GM23248 (cell line): ENCODE measurements at regions not wholly inside any gene's neighbourhood (a gene's known extent, or its start where the extent isn't known, plus 50 kb on each side); places are given as distances from the start of the nearest gene placed in this dataset.

Experiments
- DNase-seq: peaks from one replicate; pipeline ENCODE4 v3.0.0-alpha.2; 2015
- H2AFZ ChIP-seq: fragments of 200-600 bp; sonication (generic); 2 replicates; pipeline ENCODE4 v1.6.1; 2016; ENCODE audit warnings: antibody characterized with exemption
- H3F3A ChIP-seq: fragments of 200-600 bp; sonication (generic); 2 replicates; pipeline ENCODE4 v1.6.1; 2016; ENCODE audit warnings: mild to moderate bottlenecking, antibody characterized with exemption, mixed run types; ENCODE audit not compliant: insufficient read depth
- H3K27ac ChIP-seq: fragments of 200-600 bp; sonication (generic); 2 replicates; pipeline ENCODE4 v1.5.1; 2016; ENCODE audit warnings: mild to moderate bottlenecking
- H3K27me3 ChIP-seq: fragments of 200-600 bp; sonication (generic); replicated peaks from 2 replicates; pipeline ENCODE4 v1.6.1; 2016; ENCODE audit warnings: mild to moderate bottlenecking; ENCODE audit not compliant: insufficient read depth
- H3K36me3 ChIP-seq: fragments of 200-600 bp; sonication (generic); 2 replicates; pipeline ENCODE4 v1.6.1; 2016; ENCODE audit warnings: low read depth, mild to moderate bottlenecking
- H3K4me1 ChIP-seq: fragments of 200-600 bp; sonication (generic); 2 replicates; pipeline ENCODE4 v1.6.1; 2016; ENCODE audit warnings: mild to moderate bottlenecking; ENCODE audit not compliant: insufficient read depth
- H3K4me2 ChIP-seq: fragments of 200-600 bp; sonication (generic); one replicate; pipeline ENCODE4 v1.6.1; 2016; ENCODE audit warnings: mild to moderate bottlenecking; ENCODE audit not compliant: unreplicated experiment
- H3K4me3 ChIP-seq: fragments of 200-600 bp; sonication (generic); 2 replicates; pipeline ENCODE4 v1.5.1; 2016; ENCODE audit warnings: mild to moderate bottlenecking
- H3K79me2 ChIP-seq: fragments of 200-600 bp; sonication (generic); 2 replicates; pipeline ENCODE4 v1.6.1; 2016; ENCODE audit warnings: mild to moderate bottlenecking; ENCODE audit not compliant: insufficient read depth
- H3K9ac ChIP-seq: fragments of 200-600 bp; sonication (generic); 2 replicates; pipeline ENCODE4 v1.6.1; 2016; ENCODE audit warnings: mild to moderate bottlenecking
- H3K9me2 ChIP-seq: fragments of 200-600 bp; sonication (generic); 2 replicates; pipeline ENCODE4 v1.6.1; 2016; ENCODE audit warnings: mixed run types, mild to moderate bottlenecking, moderate library complexity; ENCODE audit not compliant: insufficient read depth
- H3K9me3 ChIP-seq: fragments of 200-600 bp; sonication (generic); one replicate; pipeline ENCODE4 v1.6.1; 2017; ENCODE audit warnings: low read depth
- H4K20me1 ChIP-seq: fragments of 200-600 bp; sonication (generic); 2 replicates; pipeline ENCODE4 v1.6.0; 2016; ENCODE audit not compliant: insufficient read depth
- EZH2 ChIP-seq: fragments of 200-600 bp; sonication (generic); IDR thresholded peaks from 2 replicates; pipeline ENCODE4 v1.6.1; 2018; ENCODE audit warnings: antibody characterized with exemption, mild to moderate bottlenecking; ENCODE audit not compliant: insufficient read depth, poor library complexity, severe bottlenecking
- EZH2phosphoT487 ChIP-seq: fragments of 200-600 bp; sonication (generic); IDR thresholded peaks from 2 replicates; pipeline ENCODE4 v1.6.1; 2018; ENCODE audit warnings: antibody characterized with exemption, moderate library complexity, mild to moderate bottlenecking, low read depth; ENCODE audit not compliant: insufficient read depth
- WGBS, 2 experiments: methylation state at CpG; one replicate each; pipeline ENCODE4 v1.1.6; 2015 to 2017; ENCODE audit warnings: low lambda C conversion rate in 2 of 2, low coverage in 1 of 2; ENCODE audit errors: missing lambda C conversion rate in 2 of 2; 5-methylcytosine and 5-hydroxymethylcytosine counted together
- in situ Hi-C: fragments of 300-500 bp; cut with MboI; formaldehyde crosslinking; loops from 2 replicates; pipeline ENCODE4 v1.15.0; 2020

DNA sequence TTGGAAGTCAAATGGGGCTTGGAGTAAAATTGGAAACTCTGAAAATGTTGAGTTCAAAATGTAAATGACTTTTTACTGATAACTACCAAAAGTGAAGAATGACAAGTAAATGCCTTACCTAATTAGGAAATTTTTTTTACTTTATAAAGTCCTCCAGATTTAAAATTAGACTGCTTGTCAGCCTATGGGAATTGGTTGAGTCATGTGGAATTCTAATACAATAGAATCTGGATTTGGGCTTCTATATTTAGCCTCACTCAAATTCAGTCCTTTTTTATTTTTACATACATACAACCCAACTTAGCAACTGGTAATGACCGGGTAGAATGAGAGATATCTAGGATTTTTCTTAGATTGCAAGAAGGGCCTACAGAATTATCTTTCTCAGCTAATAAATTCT is 158.9 kb upstream of the CADPS start:
- peak; percentile 34 for DNase-seq
- Histone ChIP-seq H3K4me2 (peak overlapping the region; percentile 10), H3K27me3 (no peaks in the 10 kb centered on the region), H3K27ac (no peak overlapping the region), H3K36me3 (no peaks in the 10 kb centered on the region), H3K9ac (no peak overlapping the region), H3K4me1 (peaks cover 37% of the 10 kb centered on the region), H3K9me3 (no peaks in the 10 kb centered on the region), H3F3A (0 out of 2 replicates have a peak, but pooled peaks cover 3% of the 10 kb centered on the region), H3K79me2 (no peaks in the 10 kb centered on the region), H3K9me2 (no peaks in the 10 kb centered on the region), H4K20me1 (no peaks in the 10 kb centered on the region), H3K4me3 (no peak overlapping the region), H2AFZ (no peak overlapping the region)
- 48 to 64% methylated on average over 1 of the region's 1 CpG for WGBS, 2 experiments
- TF ChIP-seq EZH2phosphoT487 = no peak
- TF ChIP-seq EZH2 = no peak
- in situ Hi-C loops = no loop called here

DNA sequence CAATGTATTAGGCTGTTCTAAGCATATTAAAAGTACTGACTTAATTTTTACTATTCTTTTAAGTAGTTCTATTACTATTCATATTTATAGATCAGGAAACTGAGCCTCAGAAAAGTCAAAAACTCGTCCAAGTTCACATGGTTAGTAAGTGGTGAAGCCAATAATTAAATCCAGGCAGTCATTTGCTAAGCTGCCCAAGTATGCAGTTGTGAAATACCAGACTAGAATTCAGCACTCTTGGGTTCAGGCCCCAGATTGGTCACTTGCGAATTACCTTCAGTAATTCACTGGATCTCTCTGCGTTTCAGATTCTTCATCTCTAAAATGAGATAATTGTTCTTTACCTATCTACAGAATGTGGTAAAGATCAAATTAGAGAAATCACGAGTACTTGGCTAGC is 161.9 kb upstream of the CADPS start:
- H3K9ac ChIP-seq = no peak overlapping the region
- H3K79me2 ChIP-seq = no peaks in the 10 kb centered on the region
- in situ Hi-C loops = no loop called here
- no peaks in the 10 kb centered on the region for H4K20me1 ChIP-seq
- WGBS, 2 experiments = 8 to 10% methylated on average over 4 of the region's 4 CpGs
- no peak overlapping the region for H3K27ac ChIP-seq
- H3F3A ChIP-seq = peaks cover 4% of the 10 kb centered on the region; the same call in 1 of the 2 replicates
- no peaks in the 10 kb centered on the region for H3K36me3 ChIP-seq
- DNase-seq = peak; percentile 60
- peaks cover 37% of the 10 kb centered on the region for H3K4me1 ChIP-seq
- no peak overlapping the region for H3K4me3 ChIP-seq
- peak overlapping the region; percentile 55 for H3K4me2 ChIP-seq
- no peaks in the 10 kb centered on the region for H3K27me3 ChIP-seq
- no peaks in the 10 kb centered on the region for H3K9me3 ChIP-seq
- no peak overlapping the region for H2AFZ ChIP-seq
- TF ChIP-seq EZH2 = no peak
- no peak for TF ChIP-seq EZH2phosphoT487
- H3K9me2 ChIP-seq = no peaks in the 10 kb centered on the region

DNA sequence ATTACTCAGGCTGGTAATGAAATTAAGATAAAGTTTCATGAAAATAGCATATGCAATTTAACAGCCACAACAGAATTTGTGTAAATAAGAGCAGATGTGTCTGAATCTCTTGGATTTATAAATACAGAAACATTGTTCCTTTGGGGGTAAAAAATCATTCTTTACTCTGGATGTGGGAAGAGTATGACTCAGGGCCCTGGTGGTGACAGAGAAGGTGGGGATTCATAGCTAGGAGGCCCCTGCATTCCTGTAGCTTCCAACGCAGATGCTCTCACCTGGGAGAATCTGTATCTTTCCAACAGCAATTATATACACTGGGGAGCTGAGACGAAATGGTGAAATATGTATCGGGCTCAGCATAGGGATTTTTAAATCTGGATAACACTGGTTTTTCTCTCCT is 167.6 kb upstream of the CADPS start:
- Histone ChIP-seq H3K27me3 (no peaks in the 10 kb centered on the region), H3K4me3 (no peak overlapping the region), H3K36me3 (no peaks in the 10 kb centered on the region), H3K4me2 (no peak overlapping the region), H2AFZ (no peak overlapping the region), H3K4me1 (peaks cover 8% of the 10 kb centered on the region), H3K9me2 (no peaks in the 10 kb centered on the region), H3K9me3 (no peaks in the 10 kb centered on the region), H3F3A (peaks cover 14% of the 10 kb centered on the region; the same call in 1 of the 2 replicates), H3K79me2 (no peaks in the 10 kb centered on the region), H3K27ac (no peak overlapping the region), H3K9ac (no peak overlapping the region), H4K20me1 (no peaks in the 10 kb centered on the region)
- peak; percentile 35 for DNase-seq
- WGBS, 2 experiments = 49 to 59% methylated on average over 3 of the region's 3 CpGs
- no peak for TF ChIP-seq EZH2phosphoT487
- TF ChIP-seq EZH2 = no peak
- in situ Hi-C loops = no loop called here

DNA sequence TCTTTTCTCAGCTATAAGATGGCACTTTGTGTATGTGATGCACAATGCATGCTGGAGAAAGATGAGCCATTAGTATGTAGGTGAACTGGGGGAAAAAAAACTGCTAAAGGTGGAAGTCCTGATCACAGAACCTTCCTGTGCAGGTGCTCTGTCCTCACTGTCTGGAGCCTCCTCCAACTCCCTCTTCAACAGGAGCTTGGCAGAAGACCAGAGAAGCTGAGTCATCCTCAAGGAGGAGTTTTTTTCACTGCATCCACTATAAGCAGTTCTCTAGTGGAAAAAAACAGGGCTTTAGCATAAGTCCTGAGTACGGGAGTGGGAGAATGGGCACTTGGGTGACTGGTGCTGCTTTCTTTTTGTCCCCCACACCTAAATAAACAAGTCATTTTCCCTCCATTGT is 168.4 kb upstream of the CADPS start:
- no peaks in the 10 kb centered on the region for H3K9me3 ChIP-seq
- TF ChIP-seq EZH2phosphoT487 (no peak), EZH2 (no peak)
- H3K4me2 ChIP-seq = no peak overlapping the region
- H4K20me1 ChIP-seq = no peaks in the 10 kb centered on the region
- no peaks in the 10 kb centered on the region for H3K9me2 ChIP-seq
- H3K4me3 ChIP-seq = no peak overlapping the region
- H3K36me3 ChIP-seq = no peaks in the 10 kb centered on the region
- H3K79me2 ChIP-seq = no peaks in the 10 kb centered on the region
- H3K27me3 ChIP-seq = no peaks in the 10 kb centered on the region
- 61 to 70% methylated on average over 1 of the region's 1 CpG for WGBS, 2 experiments
- peaks cover 14% of the 10 kb centered on the region; the same call in 1 of the 2 replicates for H3F3A ChIP-seq
- no peak overlapping the region for H2AFZ ChIP-seq
- DNase-seq = peak; percentile 78
- H3K9ac ChIP-seq = no peak overlapping the region
- in situ Hi-C loops = no loop called here
- H3K4me1 ChIP-seq = peaks cover 16% of the 10 kb centered on the region
- H3K27ac ChIP-seq = no peak overlapping the region

DNA sequence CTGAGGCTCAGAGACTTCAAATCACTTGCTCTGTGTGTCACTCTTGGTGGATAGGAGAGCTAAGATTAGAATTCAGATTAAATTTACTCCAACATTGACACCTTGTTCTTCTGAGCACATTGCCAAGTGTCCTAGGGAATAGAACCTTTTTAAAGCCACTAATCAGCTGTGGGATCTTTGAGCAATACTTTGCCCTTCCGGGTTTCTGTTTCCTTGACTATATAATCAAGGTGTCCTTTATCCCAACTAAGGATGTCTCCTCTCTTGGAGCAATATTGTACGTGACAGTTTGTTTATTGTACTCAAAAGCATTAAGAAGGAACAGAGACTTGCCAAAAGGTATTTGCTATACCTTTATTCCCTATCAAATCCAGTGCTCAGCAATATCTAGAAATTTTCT is 170.9 kb upstream of the CADPS start:
- Histone ChIP-seq H3K4me2 (no peak overlapping the region), H3K9ac (no peak overlapping the region), H4K20me1 (no peaks in the 10 kb centered on the region), H3K4me1 (peaks cover 38% of the 10 kb centered on the region), H3K9me3 (no peaks in the 10 kb centered on the region), H3K27me3 (no peaks in the 10 kb centered on the region), H3K4me3 (no peak overlapping the region), H3K36me3 (no peaks in the 10 kb centered on the region), H3K9me2 (no peaks in the 10 kb centered on the region), H3K27ac (no peak overlapping the region), H2AFZ (no peak overlapping the region), H3F3A (peaks cover 35% of the 10 kb centered on the region), H3K79me2 (no peaks in the 10 kb centered on the region)
- TF ChIP-seq EZH2phosphoT487 (no peak), EZH2 (no peak)
- DNase-seq = no peak
- in situ Hi-C loops = no loop called here
- WGBS, 2 experiments = 74 to 84% methylated on average over 2 of the region's 2 CpGs
